K562 (cell line): ENCODE measurements at regions not wholly inside any gene's neighbourhood (a gene's known extent, or its start where the extent isn't known, plus 50 kb on each side); places are given as distances from the start of the nearest gene placed in this dataset.

Experiments used
- E2F3 ChIP-seq: fragments of 250-450 bp; sonication (Bioruptor Pico); IDR thresholded peaks from 2 replicates; pipeline ENCODE4 v1.4.0; 2020; ENCODE audit warnings: mild to moderate bottlenecking
- FIP1L1 ChIP-seq: fragments of 200-400 bp; formaldehyde crosslinking; IDR thresholded peaks from 2 replicates; pipeline ENCODE4 v1.6.1; 2018; ENCODE audit warnings: mild to moderate bottlenecking, low read depth, low read length; ENCODE audit not compliant: poor library complexity, severe bottlenecking
- HNRNPL ChIP-seq: fragments of 200-400 bp; formaldehyde crosslinking; IDR thresholded peaks from 2 replicates; pipeline ENCODE4 v1.6.1; 2017; ENCODE audit warnings: low read depth, mild to moderate bottlenecking, low read length
- IRF2 ChIP-seq: sonication (generic); formaldehyde crosslinking; IDR thresholded peaks from 2 replicates; pipeline ENCODE4 v1.8.1; 2022; ENCODE audit warnings: mild to moderate bottlenecking, missing genetic modification reagents
- MAFK ChIP-seq: IDR thresholded peaks from 2 replicates; pipeline ENCODE4 v1.6.1; 2011; ENCODE audit warnings: low read length, improper control_type of control experiment
- MAX ChIP-seq: sonication (generic); formaldehyde crosslinking; IDR thresholded peaks from 2 replicates; pipeline ENCODE4 v1.9.0; 2022; ENCODE audit warnings: mild to moderate bottlenecking, missing genetic modification reagents
- MGA ChIP-seq: fragments of 450-650 bp; IDR thresholded peaks from 2 replicates; pipeline ENCODE4 v1.6.1; 2016; ENCODE audit warnings: mild to moderate bottlenecking, moderate library complexity
- NFIX ChIP-seq: fragments of 250-450 bp; sonication (Bioruptor Pico); IDR thresholded peaks from 2 replicates; pipeline ENCODE4 v1.4.0; 2020; ENCODE audit warnings: low read depth, mild to moderate bottlenecking, moderate library complexity
- RBFOX2 ChIP-seq: fragments of 200-400 bp; formaldehyde crosslinking; IDR thresholded peaks from 2 replicates; pipeline ENCODE4 v1.6.1; 2017; ENCODE audit warnings: low read depth, mild to moderate bottlenecking, low read length, moderate library complexity
- WHSC1 ChIP-seq: IDR thresholded peaks from one replicate; pipeline ENCODE4 v1.6.1; 2012; ENCODE audit warnings: low read length, control low read depth, inconsistent platforms
- ZNF263 ChIP-seq: sonication (generic); formaldehyde crosslinking; IDR thresholded peaks from 2 replicates; pipeline ENCODE4 v1.8.0; 2022; ENCODE audit warnings: mild to moderate bottlenecking, missing genetic modification reagents, borderline replicate concordance
- ZNF316 ChIP-seq: fragments of 450-650 bp; IDR thresholded peaks from 2 replicates; pipeline ENCODE4 v1.6.1; 2016
- ZNF764 ChIP-seq: fragments of 250-450 bp; sonication (Bioruptor Pico); IDR thresholded peaks from 2 replicates; pipeline ENCODE4 v1.4.0; 2020; ENCODE audit warnings: low read depth, mild to moderate bottlenecking, moderate library complexity
- TF ChIP-seq, protein P1 (sequence below): fragments of 150-350 bp; conservative IDR thresholded peaks from 2 replicates; pipeline ENCODE4 v1.6.1; 2014; ENCODE audit warnings: low read length

DNA sequence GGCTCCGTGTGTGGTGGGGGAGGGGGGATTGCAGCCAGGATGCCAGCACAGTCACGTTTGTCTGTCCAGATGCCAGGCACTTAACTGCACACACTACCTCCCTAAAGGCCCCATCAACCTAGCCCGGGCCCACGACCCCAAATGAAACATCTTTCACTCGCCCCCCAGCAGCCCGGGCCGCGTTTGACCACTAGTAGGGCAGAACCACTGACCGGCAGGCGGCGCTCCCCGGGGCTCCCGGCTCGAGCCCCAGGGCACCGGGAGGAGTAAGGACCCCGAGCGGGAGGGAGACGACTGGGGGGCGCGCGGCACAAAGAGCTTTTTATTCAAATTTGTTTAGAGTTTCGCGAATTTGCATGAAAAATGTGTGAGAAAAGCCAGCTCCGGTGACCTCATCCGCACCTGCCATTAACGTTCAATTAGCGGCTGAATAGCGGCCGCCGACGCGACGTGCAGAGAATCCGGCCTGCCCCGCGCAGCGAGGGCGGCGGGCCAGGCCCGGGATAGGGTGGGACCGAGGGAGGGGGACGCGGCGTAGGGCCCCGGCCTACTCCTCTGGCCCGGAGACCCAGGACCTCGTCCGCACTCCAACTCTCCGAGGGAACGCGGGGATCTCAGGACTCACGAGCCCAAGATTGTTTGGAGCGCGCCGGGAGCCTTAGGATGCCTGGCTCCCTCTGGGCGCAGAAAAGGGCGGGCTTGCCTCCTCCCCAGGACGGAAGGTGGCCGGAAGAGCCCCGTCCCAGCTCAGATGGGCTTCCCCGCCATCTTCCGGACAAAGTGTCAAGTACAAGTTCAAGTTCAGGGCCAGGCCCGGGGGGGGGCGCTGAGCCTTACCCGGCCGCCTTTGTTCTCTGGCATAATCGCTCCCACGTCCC lies 64.9 kb upstream of the POLG start (continued):
- TF ChIP-seq MGA (0 out of 2 replicates have a peak, but pooled peaks have one; percentile 8), ZNF316 (no peak), NFIX (CRISPR knock-in tag) (no peak), IRF2 (CRISPR knock-in tag) (no peak), HNRNPL (no peak), E2F3 (0 out of 2 replicates have a peak, but pooled peaks have one; percentile 30), ZNF263 (CRISPR knock-in tag) (no peak), RBFOX2 (peak; percentile 71), ZNF764 (CRISPR knock-in tag) (no peak), MAX (CRISPR knock-in tag) (peak; percentile 9; the same call in 1 of the 2 replicates), WHSC1 (no peak), FIP1L1 (no peak), MAFK (no peak)
- TF ChIP-seq, protein P1, sequence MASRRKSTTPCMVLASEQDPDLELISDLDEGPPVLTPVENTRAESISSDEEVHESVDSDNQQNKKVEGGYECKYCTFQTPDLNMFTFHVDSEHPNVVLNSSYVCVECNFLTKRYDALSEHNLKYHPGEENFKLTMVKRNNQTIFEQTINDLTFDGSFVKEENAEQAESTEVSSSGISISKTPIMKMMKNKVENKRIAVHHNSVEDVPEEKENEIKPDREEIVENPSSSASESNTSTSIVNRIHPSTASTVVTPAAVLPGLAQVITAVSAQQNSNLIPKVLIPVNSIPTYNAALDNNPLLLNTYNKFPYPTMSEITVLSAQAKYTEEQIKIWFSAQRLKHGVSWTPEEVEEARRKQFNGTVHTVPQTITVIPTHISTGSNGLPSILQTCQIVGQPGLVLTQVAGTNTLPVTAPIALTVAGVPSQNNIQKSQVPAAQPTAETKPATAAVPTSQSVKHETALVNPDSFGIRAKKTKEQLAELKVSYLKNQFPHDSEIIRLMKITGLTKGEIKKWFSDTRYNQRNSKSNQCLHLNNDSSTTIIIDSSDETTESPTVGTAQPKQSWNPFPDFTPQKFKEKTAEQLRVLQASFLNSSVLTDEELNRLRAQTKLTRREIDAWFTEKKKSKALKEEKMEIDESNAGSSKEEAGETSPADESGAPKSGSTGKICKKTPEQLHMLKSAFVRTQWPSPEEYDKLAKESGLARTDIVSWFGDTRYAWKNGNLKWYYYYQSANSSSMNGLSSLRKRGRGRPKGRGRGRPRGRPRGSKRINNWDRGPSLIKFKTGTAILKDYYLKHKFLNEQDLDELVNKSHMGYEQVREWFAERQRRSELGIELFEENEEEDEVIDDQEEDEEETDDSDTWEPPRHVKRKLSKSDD = no peak
